Breast epithelium (tissue), 3 donors: ENCODE measurements at regions not wholly inside any gene's neighbourhood (a gene's known extent, or its start where the extent isn't known, plus 50 kb on each side); places are given as distances from the start of the nearest gene placed in this dataset.

Experiments
- POLR2A ChIP-seq: fragments of 450-650 bp; IDR thresholded peaks from one replicate; pipeline ENCODE4 v1.6.1; 2016; ENCODE audit warnings: antibody characterized with exemption, mild to moderate bottlenecking, moderate library complexity
- POLR2AphosphoS5 ChIP-seq, 3 donors: sonication (generic); formaldehyde crosslinking; IDR thresholded peaks; one replicate each; pipeline ENCODE4 v1.6.1; 2017; ENCODE audit warnings: antibody characterized with exemption in 3 of 3
- TF ChIP-seq, protein P1 (sequence below), 3 donors: fragments of 450-650 bp; IDR thresholded peaks; one replicate each; pipeline ENCODE4 v1.5.1; 2016 to 2017; ENCODE audit warnings: antibody characterized with exemption in 3 of 3, mild to moderate bottlenecking in 3 of 3, moderate library complexity in 3 of 3

- TF ChIP-seq, protein P1, sequence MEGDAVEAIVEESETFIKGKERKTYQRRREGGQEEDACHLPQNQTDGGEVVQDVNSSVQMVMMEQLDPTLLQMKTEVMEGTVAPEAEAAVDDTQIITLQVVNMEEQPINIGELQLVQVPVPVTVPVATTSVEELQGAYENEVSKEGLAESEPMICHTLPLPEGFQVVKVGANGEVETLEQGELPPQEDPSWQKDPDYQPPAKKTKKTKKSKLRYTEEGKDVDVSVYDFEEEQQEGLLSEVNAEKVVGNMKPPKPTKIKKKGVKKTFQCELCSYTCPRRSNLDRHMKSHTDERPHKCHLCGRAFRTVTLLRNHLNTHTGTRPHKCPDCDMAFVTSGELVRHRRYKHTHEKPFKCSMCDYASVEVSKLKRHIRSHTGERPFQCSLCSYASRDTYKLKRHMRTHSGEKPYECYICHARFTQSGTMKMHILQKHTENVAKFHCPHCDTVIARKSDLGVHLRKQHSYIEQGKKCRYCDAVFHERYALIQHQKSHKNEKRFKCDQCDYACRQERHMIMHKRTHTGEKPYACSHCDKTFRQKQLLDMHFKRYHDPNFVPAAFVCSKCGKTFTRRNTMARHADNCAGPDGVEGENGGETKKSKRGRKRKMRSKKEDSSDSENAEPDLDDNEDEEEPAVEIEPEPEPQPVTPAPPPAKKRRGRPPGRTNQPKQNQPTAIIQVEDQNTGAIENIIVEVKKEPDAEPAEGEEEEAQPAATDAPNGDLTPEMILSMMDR (IDR thresholded peaks at IDR 0.05) = no peak
- TF ChIP-seq POLR2A (no peak), POLR2AphosphoS5 (IDR thresholded peaks at IDR 0.05) (no peak)
Measured at GRCh38 chr6:164750128-164750527, 559.3 kb downstream of the C6orf118 start.
